ENCODE measurements at regions not wholly inside any gene's neighbourhood (a gene's known extent, or its start where the extent isn't known, plus 50 kb on each side); places are given as distances from the start of the nearest gene placed in this dataset.
A peak's percentile ranks its signal among the peaks of the same experiment; 100 is the strongest.

- DNase-seq: no peak
These were observed 140.7 kb downstream of the BTC start for GRCh38 chr4:74653331-74654229.

GRCh38 chr4:74654230-74654681 lies 140.1 kb downstream of the BTC start:
- DNase-seq: no peak

- no peak for DNase-seq
These were observed 137.7 kb downstream of the BTC start for GRCh38 chr4:74656596-74656995.

GRCh38 chr4:74658116-74658515 lies 136.2 kb downstream of the BTC start:
- DNase-seq: no peak

GRCh38 chr4:74659576-74660411 lies 134.5 kb downstream of the BTC start:
- no peak for DNase-seq

GRCh38 chr4:74660866-74661265 lies 133.5 kb downstream of the BTC start:
- no peak for DNase-seq

- no peak for DNase-seq
These were observed 132.7 kb downstream of the BTC start for GRCh38 chr4:74661427-74662201.

- no peak for DNase-seq
These were observed 130.7 kb downstream of the BTC start for GRCh38 chr4:74663631-74664030.

- DNase-seq: no peak
These were observed 129.0 kb downstream of the BTC start for GRCh38 chr4:74665346-74665745.

- DNase-seq: no peak
These were observed 128.4 kb downstream of the BTC start for GRCh38 chr4:74665876-74666275.

GRCh38 chr4:74667438-74667837 lies 126.9 kb downstream of the BTC start:
- no peak for DNase-seq

GRCh38 chr4:74667944-74668343 lies 126.4 kb downstream of the BTC start:
- DNase-seq: no peak

GRCh38 chr4:74669702-74670101 lies 124.6 kb downstream of the BTC start:
- no peak for DNase-seq

GRCh38 chr4:74670583-74670982 lies 123.7 kb downstream of the BTC start:
- DNase-seq: no peak

- peak; percentile 2 to 68 (median 40) for DNase-seq
These were observed 123.1 kb downstream of the BTC start for GRCh38 chr4:74671080-74671698.

- no peak for DNase-seq
These were observed 119.6 kb downstream of the BTC start for GRCh38 chr4:74674750-74675149.

- peak in 2 of 6 experiments; percentile 40 to 46 for DNase-seq
These were observed 118.5 kb downstream of the BTC start for GRCh38 chr4:74675673-74676279.

GRCh38 chr4:74682567-74683359 lies 111.6 kb downstream of the BTC start:
- DNase-seq: no peak

GRCh38 chr4:74692972-74693371 lies 101.4 kb downstream of the BTC start:
- no peak for DNase-seq

All from stimulated activated naive CD4-positive, alpha-beta T cell (primary cell).